K562 (cell line): ENCODE measurements at regions not wholly inside any gene's neighbourhood (a gene's known extent, or its start where the extent isn't known, plus 50 kb on each side); places are given as distances from the start of the nearest gene placed in this dataset.

Source experiments
- ATAC-seq: fragments of 200-7000 bp; cut with Tn5 transposase; 3 replicates; pipeline ENCODE4 v1.9.1; 2020; ENCODE audit warnings: moderate library complexity
- BruUV-seq: library from RNA; stranded (reverse); fragments of 400-500 nt; replicated peaks from 2 replicates; lab custom pipeline; 2021; lab: Mats Ljungman, UMichigan
- CTCF ChIA-PET: fragments of 300-600 bp; formaldehyde crosslinking; extraction: SDS; loops from one replicate; lab custom pipeline; 2021; ENCODE audit warnings: low intra/inter-chr PET ratio; lab: Yijun Ruan, JAX
- POLR2A ChIA-PET: fragments of 300-600, 350-650 bp; sonication (Branson Sonifier 250); formaldehyde crosslinking; extraction: SDS; loops from one replicate; lab custom pipeline; 2021; ENCODE audit warnings: antibody characterized with exemption, inconsistent platforms; lab: Yijun Ruan, JAX
- DNase-seq, 4 experiments: peaks; one replicate each; pipeline versions ENCODE4 v3.0.0 to v3.0.0-alpha.2; 2011 to 2018; ENCODE audit warnings: low spot score in 3 of 4, mixed read lengths in 3 of 4; ENCODE audit errors: extremely low read depth in 1 of 4
- FAIRE-seq: peaks from 2 replicates; lab custom pipeline; 2011; peaks lifted over from hg19 to GRCh38; lab: Jason Lieb, UNC
- H2AFZ ChIP-seq: 2 replicates; pipeline ENCODE4 v1.6.0; 2011; ENCODE audit warnings: low read depth, low read length, control low read depth, inconsistent platforms
- H3K27ac ChIP-seq: fragments of 200-600 bp; 3 replicates; pipeline ENCODE4 v1.8.0; 2011; ENCODE audit warnings: low read depth, mild to moderate bottlenecking, control low read depth, inconsistent platforms, low read length, moderate library complexity, mixed read lengths; ENCODE audit errors: extremely low read depth
- H3K27me3 ChIP-seq, 2 experiments: fragments of 300-600 bp in 1 of 2; 2 replicates in 1 of 2; 3 replicates in 1 of 2; pipeline versions ENCODE4 v1.6.0 to v1.8.0; 2011; ENCODE audit warnings: inconsistent platforms in 2 of 2, low read length in 2 of 2, mild to moderate bottlenecking in 1 of 2, mixed read lengths in 1 of 2, moderate library complexity in 1 of 2; ENCODE audit not compliant: control insufficient read depth in 2 of 2, insufficient read depth in 2 of 2
- H3K36me3 ChIP-seq: fragments of 300-600 bp; 3 replicates; pipeline ENCODE4 v1.8.0; 2011; ENCODE audit warnings: mild to moderate bottlenecking, low read length, inconsistent platforms; ENCODE audit not compliant: control insufficient read depth, insufficient read depth
- H3K4me1 ChIP-seq, 2 experiments: fragments of 200-600 bp in 1 of 2; replicated peaks in 1 of 2; 2 replicates in 1 of 2; 3 replicates in 1 of 2; pipeline versions ENCODE4 v1.5.1 to v1.8.0; 2011; ENCODE audit warnings: inconsistent platforms in 2 of 2, low read length in 2 of 2, mild to moderate bottlenecking in 1 of 2, mixed read lengths in 1 of 2, moderate library complexity in 1 of 2; ENCODE audit not compliant: control insufficient read depth in 2 of 2, insufficient read depth in 2 of 2
- H3K4me2 ChIP-seq: 2 replicates; pipeline ENCODE4 v1.6.1; 2011; ENCODE audit warnings: low read length, control low read depth, inconsistent platforms, mixed read lengths; ENCODE audit not compliant: insufficient read depth
- H3K4me3 ChIP-seq: fragments of 200-600 bp; sonication (generic), shearing (Covaris generic); 2 replicates; pipeline ENCODE4 v1.5.1; 2016; ENCODE audit warnings: control low read depth, inconsistent platforms
- H3K79me2 ChIP-seq: fragments of 200-600 bp; 3 replicates; pipeline ENCODE4 v1.8.0; 2011; ENCODE audit warnings: low read length, inconsistent platforms; ENCODE audit not compliant: control insufficient read depth, insufficient read depth
- H3K9ac ChIP-seq, 2 experiments: 2 replicates each; pipeline versions ENCODE4 v1.6.0 to v1.6.1; 2011; ENCODE audit warnings: low read depth in 2 of 2, low read length in 2 of 2, control low read depth in 1 of 2, inconsistent platforms in 1 of 2, mild to moderate bottlenecking in 1 of 2, mixed read lengths in 1 of 2; ENCODE audit not compliant: insufficient read depth in 1 of 2
- H3K9me1 ChIP-seq: one replicate; pipeline ENCODE4 v1.6.0; 2011; ENCODE audit warnings: inconsistent platforms, mild to moderate bottlenecking, low read length, moderate library complexity; ENCODE audit not compliant: control insufficient read depth, insufficient read depth
- H3K9me3 ChIP-seq: replicated peaks from 2 replicates; pipeline ENCODE4 v1.5.1; 2011; ENCODE audit warnings: low read depth, low read length, inconsistent platforms; ENCODE audit not compliant: control insufficient read depth, insufficient read depth
- H4K20me1 ChIP-seq: replicated peaks from 2 replicates; pipeline ENCODE4 v1.6.1; 2011; ENCODE audit warnings: low read length, inconsistent platforms, mixed read lengths; ENCODE audit not compliant: control insufficient read depth, insufficient read depth
- DNMT1 ChIP-seq: fragments of 450-650 bp; IDR thresholded peaks from 2 replicates; pipeline ENCODE4 v1.6.1; 2016; ENCODE audit warnings: antibody characterized with exemption, mild to moderate bottlenecking
- FOXA3 ChIP-seq, 2 experiments: fragments of 450-650 bp in 1 of 2; sonication (generic) in 1 of 2; formaldehyde crosslinking; IDR thresholded peaks in 1 of 2; conservative IDR thresholded peaks in 1 of 2; 2 replicates each; pipeline versions ENCODE4 v1.4.0 to v1.8.0; 2020 to 2022; ENCODE audit warnings: mild to moderate bottlenecking in 2 of 2, missing genetic modification reagents in 1 of 2
- GABPA ChIP-seq: fragments of 200-800 bp; sonication (Bioruptor generic); conservative IDR thresholded peaks from 2 replicates; pipeline ENCODE4 v1.6.1; 2016; ENCODE audit warnings: low read depth, missing genetic modification characterization, missing compliant biosample characterization
- NFIX ChIP-seq: fragments of 250-450 bp; sonication (Bioruptor Pico); IDR thresholded peaks from 2 replicates; pipeline ENCODE4 v1.4.0; 2020; ENCODE audit warnings: low read depth, mild to moderate bottlenecking, moderate library complexity
- NR2F6 ChIP-seq: fragments of 450-650 bp; formaldehyde crosslinking; IDR thresholded peaks from 2 replicates; pipeline ENCODE4 v1.4.0; 2020; ENCODE audit warnings: mild to moderate bottlenecking
- SIRT6 ChIP-seq: IDR thresholded peaks from one replicate; pipeline ENCODE4 v1.6.1; 2012; ENCODE audit warnings: low read depth, mild to moderate bottlenecking, control low read depth, inconsistent platforms, low read length, moderate library complexity
- ZNF551 ChIP-seq: fragments of 250-450 bp; sonication (Bioruptor Pico); IDR thresholded peaks from 2 replicates; pipeline ENCODE4 v1.5.0; 2021; ENCODE audit warnings: mild to moderate bottlenecking, moderate library complexity
- ZNF79 ChIP-seq: fragments of 250-450 bp; sonication (Bioruptor Pico); IDR thresholded peaks from 2 replicates; pipeline ENCODE4 v1.4.0; 2020; ENCODE audit warnings: low read depth, mild to moderate bottlenecking, moderate library complexity
- WGBS: fragments of 100-300 bp; shearing (Covaris generic); methylation state at CpG from one replicate; pipeline ENCODE4 v1.1.6; 2016; ENCODE audit warnings: low coverage, mixed read lengths; ENCODE audit not compliant: insufficient coverage; ENCODE audit errors: missing lambda C conversion rate; 5-methylcytosine and 5-hydroxymethylcytosine counted together
- in situ Hi-C: fragments of 300-500 bp; cut with MboI; formaldehyde crosslinking; loops from 4 replicates; pipeline ENCODE4 v1.15.0; 2018; ENCODE audit warnings: inconsistent platforms, mixed read lengths
- intact Hi-C: fragments of 100-400 bp; cut with micrococcal nuclease; formaldehyde crosslinking; loops from 2 replicates; pipeline ENCODE4 v1.14.2; 2022

GRCh38 chrX:10755439-10756334 is 135.3 kb upstream of the MID1 start:
- TF ChIP-seq ZNF79 (no peak), NFIX (CRISPR knock-in tag) (no peak), SIRT6 (no peak), DNMT1 (no peak)
- intact Hi-C loops = no loop called here
- Histone ChIP-seq H3K9me3 (no peaks in the 10 kb centered on the region), H3K27me3 (peaks cover 0 to 3% of the 10 kb centered on the region in 2 experiments; a peak in 1 of 5 replicates), H3K9ac (no peak overlapping the region), H3K79me2 (no peaks in the 10 kb centered on the region), H4K20me1 (no peaks in the 10 kb centered on the region), H3K36me3 (no peaks in the 10 kb centered on the region), H3K27ac (no peak overlapping the region), H3K4me1 (no peaks in the 10 kb centered on the region), H3K4me2 (no peak overlapping the region), H3K4me3 (no peak overlapping the region), H3K9me1 (no peaks in the 10 kb centered on the region), H2AFZ (no peak overlapping the region)
- in situ Hi-C loops = no loop called here
- DNase-seq = no peak
- POLR2A ChIA-PET = no interaction called here
- no peak for ATAC-seq
- BruUV-seq = no TSS peak
- no peak for FAIRE-seq
- CTCF ChIA-PET = no interaction called here
- WGBS = 0% methylated on average over 8 of the region's 9 CpGs

DNA sequence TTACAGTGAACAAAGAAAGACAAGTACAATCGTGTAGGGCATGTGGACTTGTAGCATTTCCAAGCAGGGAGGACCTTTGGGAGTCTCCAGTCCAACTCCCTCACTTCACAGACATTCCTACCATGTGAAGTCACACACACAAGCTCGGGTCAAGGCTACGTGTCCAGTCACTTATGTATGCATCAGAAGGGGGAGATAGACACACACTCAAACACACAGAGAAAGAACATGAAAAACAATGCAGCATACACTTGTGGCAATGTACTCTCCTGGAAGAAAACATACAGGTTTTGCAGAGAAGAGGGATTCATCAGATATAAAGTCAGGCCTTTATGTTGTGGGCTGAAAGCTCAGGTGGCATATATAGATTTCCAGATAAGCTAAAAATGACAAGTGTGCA is 136.1 kb upstream of the MID1 start:
- no peak overlapping the region for H3K4me3 ChIP-seq
- 3% methylated on average over 3 of the region's 3 CpGs for WGBS
- TF ChIP-seq FOXA3 (CRISPR knock-in tag; conservative IDR thresholded peaks at IDR 0.05 in 1 of 2, IDR thresholded peaks at IDR 0.05 in 1 of 2) (no peak), ZNF551 (CRISPR knock-in tag) (no peak), GABPA (tag) (no peak), NR2F6 (CRISPR knock-in tag) (no peak)
- TF ChIP-seq, all 486 proteins: peak for 0
- ATAC-seq (no peak), DNase-seq (no peak), FAIRE-seq (no peak)
- no TSS peak for BruUV-seq
- Histone ChIP-seq H3K4me2 (no peak overlapping the region), H3K79me2 (no peaks in the 10 kb centered on the region), H3K9ac (no peak overlapping the region), H3K36me3 (no peaks in the 10 kb centered on the region), H3K4me1 (no peaks in the 10 kb centered on the region), H3K9me1 (no peaks in the 10 kb centered on the region), H2AFZ (no peak overlapping the region), H3K27me3 (peaks cover 0 to 3% of the 10 kb centered on the region in 2 experiments; a peak in 1 of 5 replicates), H3K9me3 (no peaks in the 10 kb centered on the region), H4K20me1 (no peaks in the 10 kb centered on the region), H3K27ac (no peak overlapping the region)
- CTCF ChIA-PET = no interaction called here
- intact Hi-C loops = no loop called here
- POLR2A ChIA-PET = no interaction called here
- in situ Hi-C loops = no loop called here
